T-cell (primary cell): ENCODE measurements at regions not wholly inside any gene's neighbourhood (a gene's known extent, or its start where the extent isn't known, plus 50 kb on each side); places are given as distances from the start of the nearest gene placed in this dataset.
"Not testable (repeated sequence)": the region's sequence is repeated elsewhere in the genome, so short reads cannot be mapped to it uniquely, and the experiment has no call there.

Experiments used
- ATAC-seq, 4 experiments: fragments of 200-7000 bp in 3 of 4; fragments of 150-1000 bp in 1 of 4; cut with Tn5 transposase; replicated peaks in 1 of 4; 1 replicate in 3 of 4; 2 replicates in 1 of 4; pipeline ENCODE4 v1.10.0; 2021; ENCODE audit warnings: moderate library complexity in 3 of 4, mild to moderate bottlenecking in 2 of 4, moderate number of reproducible peaks in 1 of 4
- CTCF ChIA-PET, 2 donors: fragments of 300-600 bp; sonication (Branson Sonifier 250); formaldehyde crosslinking; loops; one replicate each; lab custom pipeline; 2022; ENCODE audit warnings: antibody characterized with exemption in 2 of 2; lab: Charles Lee
- POLR2A ChIA-PET, 2 donors: fragments of 300-600 bp; sonication (Branson Sonifier 250); formaldehyde crosslinking; loops; one replicate each; lab custom pipeline; 2022; ENCODE audit warnings: antibody characterized with exemption in 2 of 2; lab: Charles Lee
- DNase-seq, 35 experiments: peaks; one replicate each; pipeline versions ENCODE4 v3.0.0 to v3.0.0-alpha.2; 2013 to 2023
- H3K27ac ChIP-seq: one replicate; pipeline ENCODE4 v1.5.1; 2013; ENCODE audit warnings: low read length
- H3K27me3 ChIP-seq, 2 experiments: replicated peaks in 1 of 2; 1 replicate in 1 of 2; 2 replicates in 1 of 2; pipeline versions ENCODE4 v1.6.1 to v1.7.0; 2013; ENCODE audit warnings: low read length in 1 of 2, mixed read lengths in 1 of 2; ENCODE audit not compliant: control insufficient read depth in 2 of 2, insufficient read depth in 2 of 2; ENCODE audit errors: extremely low read depth in 1 of 2
- H3K36me3 ChIP-seq, 2 donors: 1 replicate in 1 of 2; 2 replicates in 1 of 2; pipeline versions ENCODE4 v1.6.1 to v1.7.0; 2013; ENCODE audit warnings: low read length in 1 of 2; ENCODE audit not compliant: control insufficient read depth in 2 of 2, insufficient read depth in 1 of 2; ENCODE audit errors: extremely low read depth in 1 of 2
- H3K4me1 ChIP-seq, 2 experiments: 1 replicate in 1 of 2; 2 replicates in 1 of 2; pipeline versions ENCODE4 v1.6.1 to v1.7.0; 2013; ENCODE audit warnings: low read length in 2 of 2, mixed read lengths in 1 of 2; ENCODE audit not compliant: insufficient read depth in 2 of 2, control insufficient read depth in 1 of 2; ENCODE audit errors: extremely low read depth in 1 of 2
- H3K4me3 ChIP-seq, 2 donors: 1 replicate in 1 of 2; 2 replicates in 1 of 2; pipeline versions ENCODE4 v1.5.1 to v1.7.0; 2013; ENCODE audit warnings: mild to moderate bottlenecking in 2 of 2, low read length in 1 of 2, moderate library complexity in 1 of 2; ENCODE audit not compliant: control insufficient read depth in 1 of 2; ENCODE audit errors: extremely low read depth in 1 of 2
- H3K9me3 ChIP-seq: 2 replicates; pipeline ENCODE4 v1.7.0; 2013
- H3K27ac Mint-ChIP-seq, 2 donors: one replicate each; pipeline ENCODE4 v1.8.0; 2020 to 2021; ENCODE audit warnings: mild to moderate bottlenecking in 2 of 2, mixed read lengths in 2 of 2
- H3K27me3 Mint-ChIP-seq, 2 donors: one replicate each; pipeline ENCODE4 v1.8.0; 2021 to 2022; ENCODE audit warnings: mixed read lengths in 2 of 2
- H3K36me3 Mint-ChIP-seq: one replicate; pipeline ENCODE4 v1.8.0; 2021; ENCODE audit warnings: mixed read lengths
- H3K4me1 Mint-ChIP-seq, 3 donors: one replicate each; pipeline ENCODE4 v1.8.0; 2020 to 2022; ENCODE audit warnings: mixed read lengths in 3 of 3, mild to moderate bottlenecking in 1 of 3
- H3K4me3 Mint-ChIP-seq, 3 donors: one replicate each; pipeline ENCODE4 v1.8.0; 2020 to 2022; ENCODE audit warnings: mild to moderate bottlenecking in 3 of 3, mixed read lengths in 3 of 3, moderate library complexity in 3 of 3
- H3K9me3 Mint-ChIP-seq, 3 donors: one replicate each; pipeline ENCODE4 v1.8.0; 2020 to 2022; ENCODE audit warnings: mixed read lengths in 3 of 3
- WGBS: methylation state at CpG from one replicate; pipeline ENCODE4 v1.1.5; 2013; ENCODE audit warnings: missing lambda C conversion rate; ENCODE audit not compliant: insufficient coverage; 5-methylcytosine and 5-hydroxymethylcytosine counted together

- DNase-seq, ATAC-seq, H3K27ac Mint-ChIP-seq, H3K36me3 ChIP-seq, POLR2A ChIA-PET, H3K27me3 ChIP-seq, H3K4me3 ChIP-seq, H3K4me1 Mint-ChIP-seq, H3K27me3 Mint-ChIP-seq, H3K36me3 Mint-ChIP-seq, H3K27ac ChIP-seq, H3K9me3 ChIP-seq, H3K4me3 Mint-ChIP-seq, H3K4me1 ChIP-seq: not testable (repeated sequence)
- peaks cover 4 to 15% (median 7%) of the 10 kb centered on the region in 3 donors for H3K9me3 Mint-ChIP-seq
- 98% methylated on average over 6 of the region's 12 CpGs for WGBS
- CTCF ChIA-PET, result interaction anchor here in 1 of 2 donors (0.7 kb wide), 2 partner anchors 156 to 1259 kb away, joined by 3 to 8 read pairs; no protein-coding TSS in a partner anchor
These were observed 68.1 kb upstream of the LIFR start for GRCh38 chr5:38624541-38624940.

DNA sequence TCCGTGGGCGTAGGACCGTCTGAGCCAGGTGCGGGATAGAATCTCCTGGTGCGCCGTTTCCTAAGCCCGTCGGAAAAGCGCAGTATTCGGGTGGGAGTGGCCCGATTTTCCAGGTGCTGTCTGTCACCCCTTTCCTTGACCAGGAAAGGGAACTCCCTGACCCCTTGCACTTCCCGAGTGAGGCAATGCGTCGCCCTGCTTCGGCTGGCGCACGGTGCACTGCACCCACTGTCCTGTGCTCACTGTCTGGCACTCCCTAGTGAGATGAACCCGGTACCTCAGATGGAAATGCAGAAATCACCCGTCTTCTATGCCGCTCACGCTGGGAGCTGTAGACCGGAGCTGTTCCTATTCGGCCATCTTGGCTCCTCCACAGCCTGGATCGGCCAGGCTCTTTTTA is 74.9 kb upstream of the LIFR start:
- Mint-ChIP-seq H3K9me3 (peaks cover 12 to 19% (median 14%) of the 10 kb centered on the region in 3 donors), H3K27me3 (peaks cover 11 to 14% of the 10 kb centered on the region in 2 donors)
- H3K27me3 ChIP-seq, CTCF ChIA-PET, DNase-seq, H3K4me3 Mint-ChIP-seq, H3K9me3 ChIP-seq, H3K4me1 ChIP-seq, H3K36me3 Mint-ChIP-seq, H3K27ac Mint-ChIP-seq, H3K4me1 Mint-ChIP-seq, H3K27ac ChIP-seq, H3K4me3 ChIP-seq, ATAC-seq, H3K36me3 ChIP-seq: not testable (repeated sequence)
- POLR2A ChIA-PET, result interaction anchor here in 1 of 2 donors (0.6 kb wide), 1 partner anchor 160 kb away, joined by 3 read pairs; no protein-coding TSS in a partner anchor
- 86% methylated on average over 13 of the region's 24 CpGs for WGBS

DNA sequence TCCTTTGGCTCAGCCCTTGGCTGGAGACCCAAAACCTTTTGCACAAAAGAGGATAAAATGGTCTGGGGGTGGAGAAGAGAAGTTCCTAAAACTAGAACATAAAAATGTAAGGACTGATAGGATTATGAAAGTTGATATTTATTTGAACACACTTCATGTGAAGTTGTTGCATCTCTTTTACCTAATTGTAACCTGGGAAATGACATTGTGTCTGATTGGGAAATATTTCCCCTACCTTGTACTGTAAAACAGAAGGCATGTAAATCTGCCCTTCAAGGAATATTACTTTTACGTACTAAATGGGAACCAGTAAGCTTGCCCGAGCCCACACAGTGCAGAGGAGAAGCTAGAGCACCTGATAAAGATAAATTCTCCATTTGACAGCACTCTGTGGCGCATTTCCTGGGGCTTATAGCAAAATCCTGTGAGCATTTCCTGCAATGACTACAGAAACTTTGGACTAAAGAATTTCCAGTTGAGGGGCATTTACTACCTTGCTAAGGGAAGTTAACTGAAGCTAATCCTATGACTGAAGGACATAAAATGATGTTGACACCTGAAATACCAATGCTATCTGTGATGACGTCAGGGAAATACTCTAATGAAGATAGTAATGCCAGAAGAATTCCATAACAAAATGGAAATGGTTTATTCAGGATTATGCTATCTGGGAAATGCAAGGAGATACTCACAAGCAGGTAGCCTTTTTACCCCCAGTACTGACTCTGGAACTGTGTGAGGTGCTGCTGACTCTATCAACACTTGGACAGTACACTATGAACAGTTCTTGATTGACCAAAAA is 78.3 kb upstream of the LIFR start:
- Histone ChIP-seq H3K27ac (no peak overlapping the region), H3K27me3 (peaks cover 0 to 11% of the 10 kb centered on the region in 2 experiments), H3K4me3 (no peak overlapping the region), H3K36me3 (no peaks in the 10 kb centered on the region), H3K4me1 (no peaks in the 10 kb centered on the region), H3K9me3 (no peaks in the 10 kb centered on the region)
- Mint-ChIP-seq H3K4me3 (no peak overlapping the region), H3K9me3 (peaks cover 12 to 19% (median 12%) of the 10 kb centered on the region in 3 donors), H3K36me3 (no peaks in the 10 kb centered on the region), H3K27me3 (peaks cover 13 to 33% of the 10 kb centered on the region in 2 donors), H3K4me1 (no peaks in the 10 kb centered on the region), H3K27ac (no peak overlapping the region)
- ChIA-PET POLR2A (no interaction called here), CTCF (no interaction called here)
- ATAC-seq (no peak), DNase-seq (no peak)
- WGBS, result no CpG with 5 or more reads among the region's 4 CpGs

- peaks cover 0 to 14% of the 10 kb centered on the region in 2 experiments for H3K27me3 ChIP-seq
- CTCF ChIA-PET, result no interaction called here
- H3K36me3 ChIP-seq, result no peaks in the 10 kb centered on the region
- WGBS, result no CpG with 5 or more reads among the region's 4 CpGs
- H3K27me3 Mint-ChIP-seq, result peaks cover 11 to 34% of the 10 kb centered on the region in 2 donors
- no peak overlapping the region for H3K4me3 Mint-ChIP-seq
- no peaks in the 10 kb centered on the region for H3K4me1 Mint-ChIP-seq
- H3K9me3 ChIP-seq, result no peaks in the 10 kb centered on the region
- no peak overlapping the region for H3K27ac Mint-ChIP-seq
- no peaks in the 10 kb centered on the region for H3K4me1 ChIP-seq
- H3K4me3 ChIP-seq, result no peak overlapping the region
- DNase-seq (no peak), ATAC-seq (no peak)
- H3K27ac ChIP-seq, result no peak overlapping the region
- H3K36me3 Mint-ChIP-seq, result no peaks in the 10 kb centered on the region
- peaks cover 10 to 14% (median 12%) of the 10 kb centered on the region in 3 donors for H3K9me3 Mint-ChIP-seq
- POLR2A ChIA-PET, result no interaction called here
These were observed 80.2 kb upstream of the LIFR start for GRCh38 chr5:38636626-38637025.

DNA sequence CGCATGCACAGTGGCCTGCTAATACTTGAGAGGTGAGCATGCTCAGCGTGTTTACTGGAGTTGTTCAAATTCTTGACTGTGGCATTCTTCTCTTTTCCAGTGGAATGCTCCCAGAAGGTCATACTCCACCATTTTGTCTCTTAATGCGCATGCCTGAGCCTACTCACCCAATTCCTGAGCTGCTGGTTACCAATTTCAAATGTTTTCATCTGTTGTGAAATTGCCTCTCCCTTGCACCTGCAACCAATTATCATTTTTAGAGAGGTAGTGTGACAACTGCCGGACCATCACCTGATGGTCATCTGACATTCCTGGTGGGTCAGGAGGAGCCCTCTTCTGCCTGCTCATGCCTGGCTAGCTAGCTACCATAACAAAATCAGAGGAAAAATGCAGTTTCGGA is 82.2 kb upstream of the LIFR start:
- H3K4me3 ChIP-seq, result no peak overlapping the region
- CTCF ChIA-PET, result no interaction called here
- DNase-seq, result no peak
- peaks cover 0 to 14% of the 10 kb centered on the region in 2 experiments for H3K27me3 ChIP-seq
- 76% methylated on average over 3 of the region's 5 CpGs for WGBS
- Mint-ChIP-seq H3K36me3 (no peaks in the 10 kb centered on the region), H3K4me3 (no peak overlapping the region), H3K27me3 (peaks cover 13 to 23% of the 10 kb centered on the region in 2 donors), H3K27ac (no peak overlapping the region), H3K4me1 (no peaks in the 10 kb centered on the region), H3K9me3 (no peaks in the 10 kb centered on the region)
- no peak overlapping the region for H3K27ac ChIP-seq
- POLR2A ChIA-PET, result no interaction called here
- H3K36me3 ChIP-seq, result no peaks in the 10 kb centered on the region
- no peak for ATAC-seq
- no peaks in the 10 kb centered on the region for H3K4me1 ChIP-seq
- H3K9me3 ChIP-seq, result no peaks in the 10 kb centered on the region

DNA sequence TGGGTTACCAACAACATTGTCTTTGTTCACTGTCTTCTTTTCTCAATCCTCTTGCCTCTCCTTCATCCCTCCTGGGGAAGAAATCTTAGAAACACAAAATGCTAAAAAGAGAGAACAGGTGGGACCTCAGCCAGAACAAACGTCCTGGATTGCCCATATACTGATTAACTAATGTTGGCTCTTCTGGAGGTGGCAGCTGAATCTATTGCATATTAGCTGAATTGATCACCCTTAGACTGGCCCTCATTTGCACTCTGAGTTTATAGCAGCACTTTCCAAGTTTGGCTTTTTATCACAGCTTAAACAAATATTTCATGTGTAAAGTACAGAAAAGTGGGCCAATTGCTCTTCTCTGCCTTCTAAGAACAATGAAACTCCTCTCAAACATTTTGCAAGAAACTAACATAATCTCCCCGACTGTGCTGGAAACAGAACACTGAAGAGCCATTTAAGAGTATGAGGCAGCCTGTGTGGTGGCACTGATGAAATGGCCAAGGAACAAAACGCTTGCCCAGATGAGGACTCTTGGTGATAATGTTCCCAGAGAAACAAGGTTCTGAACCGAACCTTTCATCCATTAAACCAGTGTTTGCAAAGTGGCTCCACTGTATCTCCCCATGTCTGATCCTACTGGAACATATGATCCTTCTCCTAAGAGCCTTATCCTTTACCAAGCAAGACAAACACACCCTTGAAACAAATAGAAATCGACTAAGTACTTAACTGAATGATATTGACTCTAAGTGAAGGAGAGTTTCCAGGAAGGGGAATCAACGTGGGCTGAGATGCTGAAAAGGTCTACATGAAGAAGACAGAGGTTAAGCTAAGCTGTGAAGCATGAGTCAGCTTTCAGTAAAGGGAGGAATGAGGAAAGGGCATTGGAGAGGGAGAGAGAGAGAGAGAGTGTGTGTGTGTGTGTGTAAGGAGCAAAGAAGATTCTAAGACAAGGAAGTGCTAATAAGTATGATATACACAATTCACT is 83.2 kb upstream of the LIFR start:
- Mint-ChIP-seq H3K9me3 (no peaks in the 10 kb centered on the region), H3K4me3 (no peak overlapping the region), H3K36me3 (no peaks in the 10 kb centered on the region), H3K27ac (no peak overlapping the region), H3K4me1 (no peaks in the 10 kb centered on the region), H3K27me3 (peaks cover 14 to 24% of the 10 kb centered on the region in 2 donors)
- Histone ChIP-seq H3K4me1 (no peaks in the 10 kb centered on the region), H3K36me3 (no peaks in the 10 kb centered on the region), H3K27ac (no peak overlapping the region), H3K9me3 (no peaks in the 10 kb centered on the region), H3K4me3 (no peak overlapping the region), H3K27me3 (peaks cover 0 to 14% of the 10 kb centered on the region in 2 experiments)
- POLR2A ChIA-PET, result no interaction called here
- no peak for DNase-seq
- CTCF ChIA-PET, result no interaction called here
- WGBS, result 46% methylated on average over 2 of the region's 6 CpGs
- no peak for ATAC-seq
